ENCODE measurements at regions not wholly inside any gene's neighbourhood (a gene's known extent, or its start where the extent isn't known, plus 50 kb on each side); places are given as distances from the start of the nearest gene placed in this dataset.

DNA sequence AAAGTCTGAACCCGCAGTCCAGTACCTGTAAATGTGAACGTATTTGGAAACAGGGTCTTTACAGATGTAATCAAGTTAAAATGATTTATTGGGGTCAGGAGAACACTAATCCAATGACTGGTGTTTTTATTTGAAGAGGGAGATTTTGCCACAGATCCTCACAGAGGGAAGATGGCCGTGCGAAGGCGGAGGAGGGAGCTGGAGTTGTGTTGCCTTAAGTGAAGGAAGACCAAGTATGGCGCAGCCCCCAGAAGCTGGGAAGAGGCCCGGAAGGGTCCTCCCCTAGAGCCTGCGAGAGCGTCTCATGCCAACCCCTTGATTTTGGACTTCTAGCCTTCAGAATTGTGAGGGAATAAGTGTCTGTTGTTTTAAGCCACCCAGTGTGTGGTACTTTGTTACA is 102.8 kb upstream of the NUDT4 start:
- Histone ChIP-seq H3K27me3 (replicated peaks in 1 of 4; ENCODE audit: control insufficient read depth in 3 of 4, extremely low read depth in 1 of 4, insufficient read depth in 3 of 4, low read length in 3 of 4) (no peaks in the 10 kb centered on the region), H3K23ac (ENCODE audit: insufficient read length) (no peak overlapping the region), H3K14ac (ENCODE audit: insufficient read length) (no peak overlapping the region), H3K79me1 (ENCODE audit: low read depth, low read length) (no peaks in the 10 kb centered on the region), H2BK20ac (ENCODE audit: low read length) (no peak overlapping the region), H3K4me1 (replicated peaks in 1 of 4; ENCODE audit: control insufficient read depth in 3 of 4, insufficient read depth in 4 of 4, low read length in 3 of 4) (peaks cover 0 to 2% (median 0%) of the 10 kb centered on the region in 4 experiments; a peak in 1 of 7 replicates), H4K5ac (ENCODE audit: insufficient read length, low read depth, low read length) (no peak overlapping the region), H4K91ac (replicated peaks; ENCODE audit: insufficient read length, low read length) (no peak overlapping the region), H3K9me3 (ENCODE audit: insufficient read depth in 2 of 2, low read depth in 1 of 2, low read length in 1 of 2) (no peaks in the 10 kb centered on the region), H3K36me3 (ENCODE audit: control insufficient read depth in 2 of 4, insufficient read depth in 4 of 4, low read length in 3 of 4) (no peaks in the 10 kb centered on the region), H3K23me2 (ENCODE audit: low read depth, low read length) (no peaks in the 10 kb centered on the region), H4K20me1 (replicated peaks in 1 of 2; ENCODE audit: control insufficient read depth in 1 of 2, insufficient read depth in 2 of 2, low read length in 2 of 2) (no peaks in the 10 kb centered on the region), H2BK12ac (ENCODE audit: low read depth, low read length) (no peak overlapping the region), H3K4ac (replicated peaks; ENCODE audit: insufficient read length, low read depth, low read length) (no peak overlapping the region), H3K18ac (ENCODE audit: extremely low read depth, low read length) (no peak overlapping the region), H3K4me3 (ENCODE audit: extremely low read depth in 1 of 4, insufficient read depth in 2 of 4, low read depth in 3 of 4, low read length in 4 of 4) (no peak overlapping the region), H2BK120ac (replicated peaks; ENCODE audit: low read depth, low read length) (no peak overlapping the region), H2BK5ac (ENCODE audit: low read depth, low read length) (no peak overlapping the region), H3K27ac (ENCODE audit: low read depth, low read length) (no peak overlapping the region), H2BK15ac (ENCODE audit: low read length) (no peak overlapping the region), H3K79me2 (ENCODE audit: control insufficient read depth in 1 of 2, insufficient read depth in 2 of 2, low read length in 2 of 2) (no peaks in the 10 kb centered on the region), H2AFZ (ENCODE audit: low read length) (no peak overlapping the region), H3K9ac (replicated peaks in 1 of 4; ENCODE audit: extremely low read depth in 1 of 4, low read depth in 3 of 4, low read length in 3 of 4) (no peak overlapping the region), H2AK5ac (ENCODE audit: low read depth, low read length) (no peak overlapping the region), H3K4me2 (ENCODE audit: insufficient read depth in 1 of 2, low read depth in 2 of 2, low read length in 2 of 2) (no peak overlapping the region), H4K8ac (ENCODE audit: extremely low read depth, insufficient read depth, low read length) (no peak overlapping the region), H3K56ac (replicated peaks; ENCODE audit: insufficient read length, low read depth, low read length) (no peak overlapping the region)
- no peak for DNase-seq (ENCODE audit: low read depth in 1 of 2, low spot score in 2 of 2)
- no peak for FAIRE-seq
- POLR2A ChIA-PET (ENCODE audit: partially characterized antibody) = no interaction called here
- WGBS, 2 experiments (ENCODE audit: extremely low coverage in 1 of 2, insufficient coverage in 1 of 2, insufficient read length in 1 of 2, insufficient replicate concordance in 2 of 2, low coverage in 1 of 2, low lambda C conversion rate in 2 of 2, missing lambda C conversion rate in 1 of 2) = 95% methylated on average over 9 of the region's 9 CpGs; no CpG with 5 or more reads in 1 of the 2 experiments
- CTCF ChIA-PET (ENCODE audit: partially characterized antibody) = interaction anchor here (1.1 to 2.1 kb wide), 3 partner anchors 9 to 288 kb away, joined by 3 to 14 read pairs (median 4); no protein-coding TSS in a partner anchor
- TF ChIP-seq PHF8 (conservative IDR thresholded peaks at IDR 0.05; ENCODE audit: low read depth, low read length) (no peak), KDM5A (IDR thresholded peaks at IDR 0.05; ENCODE audit: low read length) (no peak), CBX8 (IDR thresholded peaks at IDR 0.05; ENCODE audit: borderline replicate concordance, low read depth, low read length) (no peak), EZH2 (IDR thresholded peaks at IDR 0.05; ENCODE audit: low read depth, low read length, severe bottlenecking) (no peak), BACH1 (IDR thresholded peaks at IDR 0.05; ENCODE audit: low read length) (no peak), SAP30 (IDR thresholded peaks at IDR 0.05; ENCODE audit: insufficient read depth, insufficient replicate concordance, low read length) (no peak), NRF1 (IDR thresholded peaks at IDR 0.05; ENCODE audit: low read depth, low read length) (no peak), KDM4A (IDR thresholded peaks at IDR 0.05; ENCODE audit: low read depth, low read length, severe bottlenecking) (no peak), SIRT6 (IDR thresholded peaks at IDR 0.05; ENCODE audit: low read length) (no peak), JUND (IDR thresholded peaks at IDR 0.05; ENCODE audit: low read length) (no peak), TBP (IDR thresholded peaks at IDR 0.05; ENCODE audit: low read depth, low read length) (no peak), CEBPB (IDR thresholded peaks at IDR 0.05; ENCODE audit: low read depth, low read length) (no peak), CTBP2 (IDR thresholded peaks at IDR 0.05; ENCODE audit: borderline replicate concordance, insufficient read depth, insufficient read length, low read length) (no peak), SIX5 (IDR thresholded peaks at IDR 0.05; ENCODE audit: low read depth, low read length) (no peak), CREB1 (IDR thresholded peaks at IDR 0.05) (no peak), KDM1A (IDR thresholded peaks at IDR 0.05; ENCODE audit: borderline replicate concordance, low read length) (no peak)

Measured in H1 (cell line).